Mammary epithelial cell (primary cell): ENCODE measurements at regions not wholly inside any gene's neighbourhood (a gene's known extent, or its start where the extent isn't known, plus 50 kb on each side); places are given as distances from the start of the nearest gene placed in this dataset.

ENCODE experiments used
- CTCF ChIP-seq, 2 donors: IDR thresholded peaks in 1 of 2; conservative IDR thresholded peaks in 1 of 2; 2 replicates each; pipeline ENCODE4 v1.5.1; 2011 to 2012; ENCODE audit warnings: inconsistent platforms in 2 of 2, low read length in 2 of 2, mild to moderate bottlenecking in 2 of 2, control low read depth in 1 of 2, low read depth in 1 of 2; ENCODE audit not compliant: insufficient read depth in 1 of 2; ENCODE audit errors: extremely low read depth in 1 of 2
- EZH2 ChIP-seq: IDR thresholded peaks from 2 replicates; pipeline ENCODE4 v1.6.1; 2012; ENCODE audit warnings: low read length, inconsistent platforms, borderline replicate concordance

GRCh38 chr12:42741771-42742510 lies 152.4 kb upstream of the PRICKLE1 start:
- no peak for TF ChIP-seq CTCF (conservative IDR thresholded peaks at IDR 0.05 in 1 of 2, IDR thresholded peaks at IDR 0.05 in 1 of 2; ENCODE audit: extremely low read depth in 1 of 2, insufficient read depth in 1 of 2, low read depth in 1 of 2, low read length in 2 of 2)
- TF ChIP-seq EZH2: no peak
